ENCODE measurements at regions not wholly inside any gene's neighbourhood (a gene's known extent, or its start where the extent isn't known, plus 50 kb on each side); places are given as distances from the start of the nearest gene placed in this dataset.
A peak's percentile ranks its signal among the peaks of the same experiment; 100 is the strongest.

- peak overlapping the region; percentile 34 for H4K5ac ChIP-seq (ENCODE audit: insufficient read length, low read depth, low read length)
- H3K4ac ChIP-seq (replicated peaks; ENCODE audit: insufficient read length, low read depth, low read length) = no peak overlapping the region
- peaks cover 3% of the 10 kb centered on the region; the same call in 1 of the 2 replicates for H3K23me2 ChIP-seq (ENCODE audit: low read depth, low read length)
- peak overlapping the region; percentile 74 to 90 (median 80) for H3K4me3 ChIP-seq (ENCODE audit: extremely low read depth in 1 of 4, insufficient read depth in 2 of 4, low read depth in 3 of 4, low read length in 4 of 4)
- H2BK15ac ChIP-seq (ENCODE audit: low read length) = no peak overlapping the region; the same call in 1 of the 2 replicates
- peak overlapping the region; percentile 53; the same call in 1 of the 2 replicates for H3K27ac ChIP-seq (ENCODE audit: low read depth, low read length)
- peak overlapping the region; percentile 97 for H4K8ac ChIP-seq (ENCODE audit: extremely low read depth, insufficient read depth, low read length)
- H3K23ac ChIP-seq (ENCODE audit: insufficient read length) = no peak overlapping the region
- H4K91ac ChIP-seq (replicated peaks; ENCODE audit: insufficient read length, low read length) = no peak overlapping the region
- H3K4me1 ChIP-seq (replicated peaks in 1 of 4; ENCODE audit: control insufficient read depth in 3 of 4, insufficient read depth in 4 of 4, low read length in 3 of 4) = peaks cover 0 to 6% (median 1%) of the 10 kb centered on the region in 4 experiments; a peak in 1 of 7 replicates
- H2BK120ac ChIP-seq (replicated peaks; ENCODE audit: low read depth, low read length) = no peak overlapping the region
- H2BK5ac ChIP-seq (ENCODE audit: low read depth, low read length) = peak overlapping the region; percentile 86; the same call in 1 of the 2 replicates
- H2BK12ac ChIP-seq (ENCODE audit: low read depth, low read length) = 0 out of 2 replicates have a peak overlapping the region, but pooled peaks have one; percentile 70
- peak; percentile 81 for FAIRE-seq
- H3K56ac ChIP-seq (replicated peaks; ENCODE audit: insufficient read length, low read depth, low read length) = peak overlapping the region; percentile 48
- peak; percentile 65 to 70 for DNase-seq (ENCODE audit: low read depth in 1 of 2, low spot score in 2 of 2)
- H3K36me3 ChIP-seq (ENCODE audit: control insufficient read depth in 2 of 4, insufficient read depth in 4 of 4, low read length in 3 of 4) = no peaks in the 10 kb centered on the region
- ChIA-PET POLR2A (ENCODE audit: partially characterized antibody) (interaction anchor here (0.7 to 1.8 kb wide), 22 partner anchors 9 to 276 kb away, joined by 3 to 13 read pairs (median 3); partner anchors contain the start of gene CHD6), CTCF (ENCODE audit: partially characterized antibody) (interaction anchor here (0.7 to 2.0 kb wide), 8 partner anchors 11 to 254 kb away, joined by 3 to 8 read pairs (median 4); no protein-coding TSS in a partner anchor)
- H3K79me1 ChIP-seq (ENCODE audit: low read depth, low read length) = no peaks in the 10 kb centered on the region
- H3K9ac ChIP-seq (replicated peaks in 1 of 4; ENCODE audit: extremely low read depth in 1 of 4, low read depth in 3 of 4, low read length in 3 of 4) = peak overlapping the region; percentile 79 to 84 (median 80)
- H3K14ac ChIP-seq (ENCODE audit: insufficient read length) = no peak overlapping the region
- no peaks in the 10 kb centered on the region for H3K79me2 ChIP-seq (ENCODE audit: control insufficient read depth in 1 of 2, insufficient read depth in 2 of 2, low read length in 2 of 2)
- H3K9me3 ChIP-seq (ENCODE audit: insufficient read depth in 2 of 2, low read depth in 1 of 2, low read length in 1 of 2) = no peaks in the 10 kb centered on the region
- H2AK5ac ChIP-seq (ENCODE audit: low read depth, low read length) = no peak overlapping the region
- peak overlapping the region; percentile 97 for H2AFZ ChIP-seq (ENCODE audit: low read length)
- no peaks in the 10 kb centered on the region for H3K27me3 ChIP-seq (replicated peaks in 1 of 4; ENCODE audit: control insufficient read depth in 3 of 4, extremely low read depth in 1 of 4, insufficient read depth in 3 of 4, low read length in 3 of 4)
- H3K4me2 ChIP-seq (ENCODE audit: insufficient read depth in 1 of 2, low read depth in 2 of 2, low read length in 2 of 2) = peak overlapping the region; percentile 65 to 87
- 1% methylated on average over 33 of the region's 33 CpGs; no CpG with 5 or more reads in 1 of the 2 experiments for WGBS, 2 experiments (ENCODE audit: extremely low coverage in 1 of 2, insufficient coverage in 1 of 2, insufficient read length in 1 of 2, insufficient replicate concordance in 2 of 2, low coverage in 1 of 2, low lambda C conversion rate in 2 of 2, missing lambda C conversion rate in 1 of 2)
- peak overlapping the region; percentile 88; the same call in 1 of the 2 replicates for H3K18ac ChIP-seq (ENCODE audit: extremely low read depth, low read length)
- no peaks in the 10 kb centered on the region for H4K20me1 ChIP-seq (replicated peaks in 1 of 2; ENCODE audit: control insufficient read depth in 1 of 2, insufficient read depth in 2 of 2, low read length in 2 of 2)
- H2BK20ac ChIP-seq (ENCODE audit: low read length) = no peak overlapping the region
- peak in 2 of 3 experiments; percentile 26 to 44; a peak in 2 of 4 replicates for TF ChIP-seq CTCF (IDR thresholded peaks at IDR 0.05; ENCODE audit: control extremely low read depth in 1 of 3, insufficient read depth in 1 of 3, low read depth in 1 of 3, low read length in 3 of 3)
- TF ChIP-seq EGR1 (IDR thresholded peaks at IDR 0.05; ENCODE audit: borderline replicate concordance, low read depth, low read length) = peak; percentile 17; the same call in 1 of the 2 replicates
- peak; percentile 61; the same call in 1 of the 2 replicates for TF ChIP-seq CREB1 (IDR thresholded peaks at IDR 0.05)
- no peak for TF ChIP-seq SIRT6 (IDR thresholded peaks at IDR 0.05; ENCODE audit: low read length)
- TF ChIP-seq POLR2A (IDR thresholded peaks at IDR 0.05; ENCODE audit: control extremely low read depth in 1 of 2, low read depth in 2 of 2, low read length in 2 of 2) = peak in 1 of 2 experiments; percentile 84; a peak in 2 of 3 replicates
- peak; percentile 99 for TF ChIP-seq YY1 (IDR thresholded peaks at IDR 0.05; ENCODE audit: low read depth, low read length)
- no peak for TF ChIP-seq JUN (IDR thresholded peaks at IDR 0.05; ENCODE audit: low read depth, low read length)
- TF ChIP-seq EP300 (IDR thresholded peaks at IDR 0.05; ENCODE audit: borderline replicate concordance in 1 of 2, low read depth in 2 of 2, low read length in 2 of 2) = peak in 1 of 2 experiments; percentile 65; a peak in 1 of 3 replicates
- TF ChIP-seq SIX5 (IDR thresholded peaks at IDR 0.05; ENCODE audit: low read depth, low read length) = peak; percentile 96
Measured at GRCh38 chr20:41693136-41693979, 75.2 kb upstream of the CHD6 start.

Data from H1 (cell line).